Erythroblast (primary cell): ENCODE measurements at regions not wholly inside any gene's neighbourhood (a gene's known extent, or its start where the extent isn't known, plus 50 kb on each side); places are given as distances from the start of the nearest gene placed in this dataset.
"Not testable (repeated sequence)": the region's sequence is repeated elsewhere in the genome, so short reads cannot be mapped to it uniquely, and the experiment has no call there.

Source experiments
- DNase-seq, 2 experiments: peaks; one replicate each; lab custom pipeline; 2025; lab: John Stamatoyannopoulos, UW
- GATA1 ChIP-seq: IDR thresholded peaks from 2 replicates; pipeline ENCODE4 v1.6.1; 2011; ENCODE audit warnings: low read depth, mild to moderate bottlenecking, control low read depth, low read length, moderate library complexity
- POLR2A ChIP-seq: IDR thresholded peaks from 2 replicates; pipeline ENCODE4 v1.6.1; 2011; ENCODE audit warnings: mild to moderate bottlenecking, low read length

- TF ChIP-seq POLR2A (no peak), GATA1 (no peak)
- no peak for DNase-seq
These were observed 491.1 kb upstream of the RAB6C start for GRCh38 chr2:129488376-129488775.

GRCh38 chr2:129490641-129491040 lies 488.8 kb upstream of the RAB6C start:
- TF ChIP-seq POLR2A = no peak
- TF ChIP-seq GATA1 = no peak
- DNase-seq = no peak

DNA sequence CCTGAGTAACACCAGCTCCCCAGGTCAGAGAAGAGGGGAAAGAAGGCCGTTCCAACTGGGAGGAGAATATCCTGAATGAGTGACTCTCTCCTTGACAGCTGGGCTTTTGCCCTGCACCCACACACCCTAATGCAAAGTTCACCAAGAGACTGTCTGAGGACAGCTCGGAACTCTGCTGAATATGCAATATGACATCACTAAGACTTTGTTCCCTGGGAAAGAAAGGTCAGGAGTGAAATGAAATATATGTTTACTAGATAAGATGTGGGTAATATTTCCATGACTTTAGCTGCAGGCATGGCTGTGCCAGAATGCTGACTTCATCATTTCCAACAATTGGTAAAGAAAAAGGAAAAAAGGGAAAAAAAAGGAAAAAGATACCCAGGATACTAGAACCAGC lies 488.2 kb upstream of the RAB6C start:
- no peak for TF ChIP-seq GATA1
- no peak for TF ChIP-seq POLR2A
- DNase-seq = no peak

- DNase-seq = no peak
- no peak for TF ChIP-seq GATA1
- TF ChIP-seq POLR2A = no peak
These were observed 486.9 kb upstream of the RAB6C start for GRCh38 chr2:129492548-129492947.

DNA sequence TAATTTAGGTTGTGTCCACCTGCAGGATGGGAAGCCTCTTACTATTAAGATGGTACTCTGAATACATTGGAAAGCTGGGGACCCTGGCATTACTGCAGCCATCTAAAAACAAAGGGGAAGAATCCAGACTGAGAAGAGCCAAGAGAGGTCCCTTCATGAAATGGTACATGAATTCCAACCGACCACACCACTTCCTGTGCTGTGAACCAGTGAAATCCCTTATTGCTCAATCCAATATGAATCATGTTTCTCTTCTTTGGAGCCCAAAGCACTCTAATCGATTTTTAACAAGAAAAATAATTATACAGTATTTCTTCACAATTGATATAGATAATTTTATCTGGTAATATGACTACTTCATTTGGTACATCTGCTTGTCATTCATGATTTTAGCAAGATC lies 479.7 kb upstream of the RAB6C start:
- TF ChIP-seq POLR2A (no peak), GATA1 (no peak)
- DNase-seq = no peak

DNA sequence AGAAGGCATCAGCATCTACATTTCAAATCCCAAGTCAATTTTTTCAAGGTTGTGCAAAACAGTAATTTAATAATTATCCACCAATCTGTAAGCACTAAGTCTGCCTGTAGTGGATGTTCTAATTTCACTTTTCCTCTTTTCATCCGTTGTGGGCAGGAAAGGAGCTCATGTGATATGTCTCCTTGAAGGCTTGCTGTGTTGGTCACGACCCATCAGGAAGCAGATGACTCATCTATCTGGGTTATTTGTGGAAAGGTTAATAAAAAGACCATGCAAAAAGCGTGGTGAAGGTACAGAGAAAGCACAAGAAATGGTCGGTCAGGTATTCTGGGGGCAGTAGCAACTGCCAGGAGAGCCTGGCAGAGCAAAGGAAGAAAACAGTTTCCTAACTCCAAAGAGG lies 476.7 kb upstream of the RAB6C start:
- DNase-seq = no peak
- TF ChIP-seq GATA1 = no peak
- TF ChIP-seq POLR2A = no peak

DNA sequence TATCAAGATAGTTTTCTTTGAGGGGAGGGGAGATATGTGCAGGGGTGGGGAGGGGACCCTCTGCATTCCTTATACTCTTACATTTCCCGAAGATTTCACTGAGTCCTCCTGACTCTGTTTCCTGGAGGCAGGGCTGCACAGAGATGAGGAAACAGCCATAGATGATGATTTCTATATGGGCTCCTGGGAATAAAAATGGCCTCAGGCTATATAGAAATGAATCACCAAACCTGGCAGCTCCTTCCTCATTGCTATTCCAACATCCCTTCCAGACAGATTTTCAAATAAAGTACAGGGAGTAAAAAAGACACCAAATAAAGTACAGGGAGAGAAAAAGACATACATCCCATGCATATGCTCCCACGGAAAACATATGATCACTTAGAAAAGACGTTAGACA lies 474.8 kb upstream of the RAB6C start:
- DNase-seq = no peak
- TF ChIP-seq POLR2A (no peak), GATA1 (no peak)

- no peak for TF ChIP-seq POLR2A
- no peak for TF ChIP-seq GATA1
- no peak for DNase-seq
These were observed 460.5 kb upstream of the RAB6C start for GRCh38 chr2:129518937-129519336.

- DNase-seq = not testable (repeated sequence)
These were observed 447.3 kb upstream of the RAB6C start for GRCh38 chr2:129532158-129532557.

GRCh38 chr2:129548880-129549279 lies 430.6 kb upstream of the RAB6C start:
- DNase-seq = no peak
- TF ChIP-seq POLR2A (no peak), GATA1 (no peak)

DNA sequence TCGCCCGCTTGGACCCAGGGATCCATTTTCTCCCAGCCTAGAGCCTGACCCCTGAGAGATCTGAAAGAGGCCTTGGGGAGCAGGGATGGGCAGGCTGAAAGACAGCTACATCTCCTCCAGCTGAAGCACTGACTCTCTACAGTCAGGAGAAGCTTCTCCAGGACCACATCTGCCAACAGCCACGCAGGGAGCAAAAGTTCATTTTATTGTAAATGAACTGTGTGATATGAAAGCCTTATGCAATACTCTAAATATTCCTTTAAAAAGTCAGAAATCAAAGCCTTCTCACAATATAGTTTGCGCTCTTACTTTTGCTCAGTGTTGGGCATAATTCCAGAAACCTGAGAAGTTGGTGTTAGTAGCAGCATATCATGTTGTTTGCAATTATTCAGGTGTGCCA lies 428.9 kb upstream of the RAB6C start:
- no peak for DNase-seq
- TF ChIP-seq POLR2A (no peak), GATA1 (no peak)

DNA sequence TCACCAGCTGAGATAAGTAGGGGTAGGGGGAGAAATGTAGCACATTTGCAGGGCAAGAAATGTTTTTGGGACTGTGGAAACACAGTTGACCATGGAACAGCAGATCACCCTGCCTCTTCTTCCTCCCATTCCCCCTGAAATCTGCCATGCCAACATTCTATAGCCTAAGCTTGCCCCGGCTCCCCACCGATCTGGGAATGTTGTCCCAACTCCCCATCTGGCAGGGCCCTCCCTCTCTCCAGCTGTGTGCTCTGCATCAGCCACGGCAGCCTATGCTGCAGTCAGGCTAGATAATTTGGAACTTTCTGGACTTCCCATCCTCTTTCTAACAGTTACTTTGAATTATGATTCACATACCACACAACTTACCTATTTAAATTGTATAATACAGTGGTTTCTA lies 425.1 kb upstream of the RAB6C start:
- TF ChIP-seq GATA1 (no peak), POLR2A (no peak)
- DNase-seq = no peak

DNA sequence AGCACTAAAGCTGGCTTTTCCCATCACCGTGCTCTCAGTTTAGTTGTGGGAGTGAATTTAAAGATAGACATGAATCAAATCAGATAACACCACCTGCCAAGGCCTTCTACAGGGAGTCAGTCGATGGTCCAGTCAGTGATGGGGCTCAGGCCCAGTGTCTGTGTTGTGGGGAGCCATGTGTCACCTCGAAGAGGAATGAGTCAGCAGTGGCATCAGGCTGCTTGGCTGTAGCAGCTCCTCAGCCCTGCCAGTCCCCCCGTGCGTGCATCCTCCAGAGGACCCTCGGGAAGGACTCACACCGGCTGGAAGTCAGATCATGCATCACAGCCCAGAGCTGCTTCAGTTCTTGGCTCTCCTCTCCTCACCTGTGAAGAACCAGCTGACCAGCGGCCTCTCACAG lies 420.4 kb upstream of the RAB6C start:
- no peak for DNase-seq
- TF ChIP-seq GATA1 (no peak), POLR2A (no peak)

- DNase-seq = no peak
- TF ChIP-seq POLR2A (no peak), GATA1 (no peak)
These were observed 413.8 kb upstream of the RAB6C start for GRCh38 chr2:129565551-129566109.

- not testable (repeated sequence) for DNase-seq
These were observed 408.7 kb upstream of the RAB6C start for GRCh38 chr2:129570812-129571211.

DNA sequence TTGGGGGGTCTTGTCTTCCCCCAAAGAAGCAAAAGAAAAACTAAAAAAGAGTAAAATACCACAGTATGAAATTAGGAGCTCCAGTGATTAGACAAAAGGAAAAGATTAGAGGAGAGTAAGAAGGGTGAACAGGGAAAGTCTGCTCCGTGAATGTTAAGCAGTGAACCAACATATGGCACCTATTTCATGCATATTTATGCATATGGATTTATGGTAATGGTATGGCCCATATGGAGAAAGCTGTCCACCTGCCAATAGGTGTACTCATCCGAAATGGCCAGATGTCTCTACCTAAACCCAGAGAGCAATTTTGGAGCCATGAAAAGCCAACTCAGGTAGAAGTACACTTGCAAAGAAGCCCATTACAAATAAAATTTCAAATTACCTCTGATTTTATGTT lies 404.0 kb upstream of the RAB6C start:
- no peak for DNase-seq
- TF ChIP-seq POLR2A (no peak), GATA1 (no peak)
